Trophoblast cell (in vitro differentiated cells and primary cell): ENCODE measurements at regions not wholly inside any gene's neighbourhood (a gene's known extent, or its start where the extent isn't known, plus 50 kb on each side); places are given as distances from the start of the nearest gene placed in this dataset.
"Not testable (repeated sequence)": the region's sequence is repeated elsewhere in the genome, so short reads cannot be mapped to it uniquely, and the experiment has no call there.

Experiments
- DNase-seq, 2 donors: peaks; one replicate each; pipeline ENCODE4 v3.0.0-alpha.2; 2016
- H2AFZ ChIP-seq: 2 replicates; pipeline ENCODE4 v1.6.1; 2013; ENCODE audit warnings: low read length, moderate library complexity, mild to moderate bottlenecking; ENCODE audit not compliant: insufficient read depth, poor library complexity
- H2AK5ac ChIP-seq: 2 replicates; pipeline ENCODE4 v1.6.1; 2013; ENCODE audit warnings: mild to moderate bottlenecking, low read length
- H2BK120ac ChIP-seq: 2 replicates; pipeline ENCODE4 v1.6.1; 2013; ENCODE audit warnings: low read length, mild to moderate bottlenecking, moderate library complexity; ENCODE audit not compliant: insufficient read depth, poor library complexity
- H2BK12ac ChIP-seq: 2 replicates; pipeline ENCODE4 v1.6.1; 2013; ENCODE audit warnings: mild to moderate bottlenecking, low read length, moderate library complexity
- H2BK5ac ChIP-seq: 2 replicates; pipeline ENCODE4 v1.6.1; 2013; ENCODE audit warnings: low read length, low read depth, moderate library complexity, mild to moderate bottlenecking; ENCODE audit not compliant: poor library complexity
- H3K14ac ChIP-seq: 2 replicates; pipeline ENCODE4 v1.6.1; 2013; ENCODE audit warnings: mild to moderate bottlenecking, low read length
- H3K18ac ChIP-seq: 2 replicates; pipeline ENCODE4 v1.6.1; 2013; ENCODE audit warnings: mild to moderate bottlenecking, low read length
- H3K23ac ChIP-seq: 2 replicates; pipeline ENCODE4 v1.6.1; 2013; ENCODE audit warnings: low read length
- H3K27ac ChIP-seq: 2 replicates; pipeline ENCODE4 v1.5.1; 2013; ENCODE audit warnings: low read depth, mild to moderate bottlenecking, inconsistent platforms, low read length, moderate library complexity
- H3K27me3 ChIP-seq: 2 replicates; pipeline ENCODE4 v1.6.1; 2013; ENCODE audit warnings: inconsistent platforms, mild to moderate bottlenecking, low read length, moderate library complexity; ENCODE audit not compliant: insufficient read depth
- H3K36me3 ChIP-seq, 2 experiments: 1 replicate in 1 of 2; 2 replicates in 1 of 2; pipeline ENCODE4 v1.6.1; 2013; ENCODE audit warnings: low read length in 2 of 2, mild to moderate bottlenecking in 2 of 2, moderate library complexity in 1 of 2; ENCODE audit not compliant: insufficient read depth in 2 of 2, control insufficient read depth in 1 of 2
- H3K4ac ChIP-seq: 2 replicates; pipeline ENCODE4 v1.6.1; 2013; ENCODE audit warnings: low read depth, mild to moderate bottlenecking, low read length, moderate library complexity
- H3K4me1 ChIP-seq, 2 experiments: 1 replicate in 1 of 2; 2 replicates in 1 of 2; pipeline ENCODE4 v1.6.1; 2013; ENCODE audit warnings: low read length in 2 of 2, mild to moderate bottlenecking in 2 of 2, moderate library complexity in 1 of 2; ENCODE audit not compliant: insufficient read depth in 2 of 2, control insufficient read depth in 1 of 2
- H3K4me2 ChIP-seq: 2 replicates; pipeline ENCODE4 v1.6.1; 2013; ENCODE audit warnings: inconsistent platforms, mild to moderate bottlenecking, low read length, moderate library complexity
- H3K4me3 ChIP-seq: 2 replicates; pipeline ENCODE4 v1.5.1; 2013; ENCODE audit warnings: mild to moderate bottlenecking, low read depth, low read length, inconsistent platforms
- H3K79me1 ChIP-seq: one replicate; pipeline ENCODE4 v1.6.1; 2013; ENCODE audit warnings: low read length
- H3K79me2 ChIP-seq: 2 replicates; pipeline ENCODE4 v1.6.1; 2013; ENCODE audit warnings: low read length, mild to moderate bottlenecking; ENCODE audit not compliant: control insufficient read depth, insufficient read depth, poor library complexity
- H3K9ac ChIP-seq: 2 replicates; pipeline ENCODE4 v1.6.1; 2013; ENCODE audit warnings: mild to moderate bottlenecking, low read length
- H3K9me3 ChIP-seq: 2 replicates; pipeline ENCODE4 v1.6.1; 2013; ENCODE audit warnings: low read depth, mild to moderate bottlenecking, control low read depth, inconsistent platforms, low read length; ENCODE audit not compliant: insufficient read depth
- H4K12ac ChIP-seq: 2 replicates; pipeline ENCODE4 v1.6.1; 2013; ENCODE audit warnings: low read depth, mild to moderate bottlenecking, low read length, moderate library complexity
- H4K8ac ChIP-seq: 2 replicates; pipeline ENCODE4 v1.6.1; 2013; ENCODE audit warnings: low read depth, mild to moderate bottlenecking, low read length, moderate library complexity
- H4K91ac ChIP-seq: one replicate; pipeline ENCODE4 v1.6.1; 2013; ENCODE audit warnings: low read depth, mild to moderate bottlenecking, low read length, moderate library complexity
- WGBS: extraction: QIAGEN DNeasy Blood & Tissue Kit; methylation state at CpG from one replicate; pipeline ENCODE4 v1.1.7; 2013; ENCODE audit warnings: missing lambda C conversion rate; ENCODE audit not compliant: insufficient read length, insufficient coverage; ENCODE audit errors: extremely low coverage; 5-methylcytosine and 5-hydroxymethylcytosine counted together

GRCh38 chr12:83250866-83251265, 564.2 kb downstream of the TMTC2 start:
- H3K9me3 ChIP-seq, result no peaks in the 10 kb centered on the region
- WGBS, result no CpG with 5 or more reads among the region's 1 CpG

GRCh38 chr12:83245156-83245555, 558.5 kb downstream of the TMTC2 start:
- Histone ChIP-seq H4K8ac (no peak overlapping the region), H3K79me2 (no peaks in the 10 kb centered on the region), H2BK12ac (no peak overlapping the region), H4K91ac (no peak overlapping the region), H3K23ac (no peak overlapping the region), H3K14ac (no peak overlapping the region), H3K9me3 (no peaks in the 10 kb centered on the region), H3K4me3 (no peak overlapping the region), H3K79me1 (no peaks in the 10 kb centered on the region), H3K18ac (no peak overlapping the region), H3K4me2 (no peak overlapping the region), H2BK5ac (no peak overlapping the region), H2BK120ac (no peak overlapping the region), H3K36me3 (no peaks in the 10 kb centered on the region), H3K27ac (no peak overlapping the region), H3K4ac (no peak overlapping the region), H2AK5ac (no peak overlapping the region), H2AFZ (no peak overlapping the region), H3K4me1 (no peaks in the 10 kb centered on the region), H3K27me3 (no peaks in the 10 kb centered on the region), H4K12ac (no peak overlapping the region), H3K9ac (no peak overlapping the region)
- WGBS, result no CpG with 5 or more reads among the region's 3 CpGs
- DNase-seq, result no peak

More at GRCh38 chr12:83250866-83251265, 564.2 kb downstream of the TMTC2 start:
- Histone ChIP-seq H3K36me3 (no peaks in the 10 kb centered on the region), H4K12ac (no peak overlapping the region), H2BK120ac (no peak overlapping the region), H3K4ac (no peak overlapping the region), H3K79me1 (no peaks in the 10 kb centered on the region), H3K18ac (no peak overlapping the region), H3K14ac (no peak overlapping the region), H2AK5ac (no peak overlapping the region), H3K23ac (no peak overlapping the region), H4K8ac (no peak overlapping the region), H2BK5ac (no peak overlapping the region), H3K27ac (no peak overlapping the region), H4K91ac (no peak overlapping the region), H3K4me3 (no peak overlapping the region), H3K4me1 (no peaks in the 10 kb centered on the region), H2AFZ (no peak overlapping the region), H3K4me2 (no peak overlapping the region), H3K9ac (no peak overlapping the region), H2BK12ac (no peak overlapping the region), H3K27me3 (no peaks in the 10 kb centered on the region), H3K79me2 (no peaks in the 10 kb centered on the region)
- no peak for DNase-seq

- no peak overlapping the region for H2BK5ac ChIP-seq
- no peaks in the 10 kb centered on the region for H3K79me2 ChIP-seq
- H3K18ac ChIP-seq, result no peak overlapping the region
- no peaks in the 10 kb centered on the region for H3K4me1 ChIP-seq
- H2BK12ac ChIP-seq, result no peak overlapping the region
- no peak overlapping the region for H3K14ac ChIP-seq
- H2AFZ ChIP-seq, result no peak overlapping the region
- H4K8ac ChIP-seq, result no peak overlapping the region
- no peak overlapping the region for H4K12ac ChIP-seq
- no peak for DNase-seq
- H3K9me3 ChIP-seq, result no peaks in the 10 kb centered on the region
- H3K4me2 ChIP-seq, result no peak overlapping the region
- H3K79me1 ChIP-seq, result no peaks in the 10 kb centered on the region
- H3K27ac ChIP-seq, result no peak overlapping the region
- no peaks in the 10 kb centered on the region for H3K36me3 ChIP-seq
- no peak overlapping the region for H3K9ac ChIP-seq
- no peak overlapping the region for H4K91ac ChIP-seq
- H2BK120ac ChIP-seq, result no peak overlapping the region
- no peak overlapping the region for H3K4ac ChIP-seq
- no peak overlapping the region for H2AK5ac ChIP-seq
- no peak overlapping the region for H3K23ac ChIP-seq
- no peak overlapping the region for H3K4me3 ChIP-seq
- H3K27me3 ChIP-seq, result no peaks in the 10 kb centered on the region
These were observed 557.3 kb downstream of the TMTC2 start for GRCh38 chr12:83244001-83244400.

- H3K27ac ChIP-seq, H3K14ac ChIP-seq, H2BK12ac ChIP-seq: not testable (repeated sequence)
These were observed 547.3 kb downstream of the TMTC2 start for GRCh38 chr12:83233987-83234386.

GRCh38 chr12:83226960-83227359, 540.3 kb downstream of the TMTC2 start:
- not testable (repeated sequence) for H3K4me2 ChIP-seq, H3K9ac ChIP-seq, H3K4me3 ChIP-seq, H2BK12ac ChIP-seq, H3K79me1 ChIP-seq, H3K4me1 ChIP-seq, H3K18ac ChIP-seq, H3K27me3 ChIP-seq, H3K79me2 ChIP-seq, H2BK120ac ChIP-seq, H2BK5ac ChIP-seq, H3K14ac ChIP-seq, H3K23ac ChIP-seq, H3K4ac ChIP-seq, H4K91ac ChIP-seq, H3K27ac ChIP-seq, H2AFZ ChIP-seq, H2AK5ac ChIP-seq, H4K12ac ChIP-seq, DNase-seq, H3K36me3 ChIP-seq, H3K9me3 ChIP-seq, H4K8ac ChIP-seq

More at GRCh38 chr12:83233987-83234386, 547.3 kb downstream of the TMTC2 start:
- not testable (repeated sequence) for H2AK5ac ChIP-seq, H3K4me3 ChIP-seq, H3K27me3 ChIP-seq, H2BK120ac ChIP-seq, H3K9ac ChIP-seq, H3K9me3 ChIP-seq, H3K23ac ChIP-seq, H3K4ac ChIP-seq, H3K36me3 ChIP-seq, H4K12ac ChIP-seq, H2AFZ ChIP-seq, H3K4me2 ChIP-seq, H4K91ac ChIP-seq, H3K79me1 ChIP-seq, H3K79me2 ChIP-seq, H2BK5ac ChIP-seq, H3K18ac ChIP-seq, H3K4me1 ChIP-seq, H4K8ac ChIP-seq, DNase-seq
